ENCODE measurements at regions not wholly inside any gene's neighbourhood (a gene's known extent, or its start where the extent isn't known, plus 50 kb on each side); places are given as distances from the start of the nearest gene placed in this dataset.

DNA sequence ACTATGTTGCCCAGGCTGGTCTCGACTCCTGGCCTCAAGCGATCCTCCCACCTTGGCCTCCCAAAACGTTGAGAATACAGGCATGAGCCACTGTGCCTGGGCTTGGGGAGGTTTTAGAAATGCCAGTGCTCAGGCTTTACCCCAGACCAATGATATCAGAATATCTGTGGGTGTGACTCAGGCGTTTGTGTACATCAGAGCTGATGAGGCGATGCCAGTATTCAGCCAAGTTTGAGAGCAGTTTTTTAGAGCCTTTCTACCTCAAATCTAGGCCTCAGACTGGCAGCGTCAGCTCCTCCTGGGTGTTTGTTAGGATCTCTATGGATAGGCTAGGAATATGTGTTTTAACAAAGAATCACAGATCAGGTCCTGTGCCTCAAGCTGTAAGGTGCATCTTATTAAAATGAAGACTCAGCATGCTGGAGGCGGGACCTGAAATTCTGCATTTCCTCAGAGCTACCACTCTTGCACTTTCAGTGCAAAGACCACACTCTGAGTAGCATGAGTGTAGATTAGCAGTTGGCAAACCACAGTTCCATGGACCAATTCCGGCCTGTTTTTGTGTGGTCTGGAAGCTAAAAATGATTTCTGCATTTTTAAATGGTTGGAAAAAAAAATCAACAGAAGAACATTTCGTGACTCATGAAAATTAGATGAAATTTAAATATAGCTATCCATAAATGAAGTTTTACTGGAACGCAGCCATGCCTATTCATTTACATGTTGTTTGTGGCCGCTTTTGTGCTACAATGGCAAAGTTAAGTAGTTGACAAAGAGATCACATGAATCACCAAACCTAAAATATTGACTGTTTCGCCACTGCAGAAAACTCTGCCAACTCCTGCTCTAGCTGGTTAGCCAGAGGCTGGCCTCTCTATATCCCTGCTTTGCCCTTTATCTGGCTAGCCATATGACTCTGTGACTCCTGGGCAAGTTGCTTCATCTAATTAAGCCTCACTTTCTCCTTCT lies 92.2 kb downstream of the KLF4 start:
- TF ChIP-seq, protein P1, sequence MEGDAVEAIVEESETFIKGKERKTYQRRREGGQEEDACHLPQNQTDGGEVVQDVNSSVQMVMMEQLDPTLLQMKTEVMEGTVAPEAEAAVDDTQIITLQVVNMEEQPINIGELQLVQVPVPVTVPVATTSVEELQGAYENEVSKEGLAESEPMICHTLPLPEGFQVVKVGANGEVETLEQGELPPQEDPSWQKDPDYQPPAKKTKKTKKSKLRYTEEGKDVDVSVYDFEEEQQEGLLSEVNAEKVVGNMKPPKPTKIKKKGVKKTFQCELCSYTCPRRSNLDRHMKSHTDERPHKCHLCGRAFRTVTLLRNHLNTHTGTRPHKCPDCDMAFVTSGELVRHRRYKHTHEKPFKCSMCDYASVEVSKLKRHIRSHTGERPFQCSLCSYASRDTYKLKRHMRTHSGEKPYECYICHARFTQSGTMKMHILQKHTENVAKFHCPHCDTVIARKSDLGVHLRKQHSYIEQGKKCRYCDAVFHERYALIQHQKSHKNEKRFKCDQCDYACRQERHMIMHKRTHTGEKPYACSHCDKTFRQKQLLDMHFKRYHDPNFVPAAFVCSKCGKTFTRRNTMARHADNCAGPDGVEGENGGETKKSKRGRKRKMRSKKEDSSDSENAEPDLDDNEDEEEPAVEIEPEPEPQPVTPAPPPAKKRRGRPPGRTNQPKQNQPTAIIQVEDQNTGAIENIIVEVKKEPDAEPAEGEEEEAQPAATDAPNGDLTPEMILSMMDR (IDR thresholded peaks at IDR 0.05) = no peak
- TF ChIP-seq EP300 (IDR thresholded peaks at IDR 0.05) = no peak

All from esophagus muscularis mucosa (tissue), 3 donors.